ENCODE measurements at regions not wholly inside any gene's neighbourhood (a gene's known extent, or its start where the extent isn't known, plus 50 kb on each side); places are given as distances from the start of the nearest gene placed in this dataset.
"Not testable (repeated sequence)": the region's sequence is repeated elsewhere in the genome, so short reads cannot be mapped to it uniquely, and the experiment has no call there.

GRCh38 chr13:39893808-39894207 is 238.3 kb downstream of the COG6 start:
- DNase-seq (ENCODE audit: low read depth) = no peak

GRCh38 chr13:39894586-39894985 is 239.1 kb downstream of the COG6 start:
- DNase-seq (ENCODE audit: low read depth) = no peak

GRCh38 chr13:39895254-39895653 is 239.8 kb downstream of the COG6 start:
- no peak for DNase-seq (ENCODE audit: low read depth)

DNA sequence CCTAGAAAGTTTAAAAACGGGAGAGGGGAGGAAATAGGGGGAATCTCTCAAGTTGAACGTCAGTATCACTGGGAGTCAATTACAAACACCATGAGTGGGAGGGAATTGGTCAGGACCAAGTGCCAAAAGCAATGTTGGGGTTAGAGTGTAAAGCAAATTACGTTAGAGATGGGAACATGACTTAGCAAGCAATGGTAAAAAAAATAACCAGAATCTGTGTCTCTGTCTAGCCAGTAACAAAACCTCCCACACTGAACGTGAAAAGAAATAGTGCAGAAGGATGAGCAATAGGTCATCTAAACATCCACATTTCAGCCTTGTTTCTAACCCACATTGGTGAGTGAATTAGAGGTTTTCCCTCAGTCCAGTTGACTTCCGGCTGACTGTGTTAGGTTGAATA is 242.2 kb downstream of the COG6 start:
- no peak for DNase-seq (ENCODE audit: low read depth)

DNA sequence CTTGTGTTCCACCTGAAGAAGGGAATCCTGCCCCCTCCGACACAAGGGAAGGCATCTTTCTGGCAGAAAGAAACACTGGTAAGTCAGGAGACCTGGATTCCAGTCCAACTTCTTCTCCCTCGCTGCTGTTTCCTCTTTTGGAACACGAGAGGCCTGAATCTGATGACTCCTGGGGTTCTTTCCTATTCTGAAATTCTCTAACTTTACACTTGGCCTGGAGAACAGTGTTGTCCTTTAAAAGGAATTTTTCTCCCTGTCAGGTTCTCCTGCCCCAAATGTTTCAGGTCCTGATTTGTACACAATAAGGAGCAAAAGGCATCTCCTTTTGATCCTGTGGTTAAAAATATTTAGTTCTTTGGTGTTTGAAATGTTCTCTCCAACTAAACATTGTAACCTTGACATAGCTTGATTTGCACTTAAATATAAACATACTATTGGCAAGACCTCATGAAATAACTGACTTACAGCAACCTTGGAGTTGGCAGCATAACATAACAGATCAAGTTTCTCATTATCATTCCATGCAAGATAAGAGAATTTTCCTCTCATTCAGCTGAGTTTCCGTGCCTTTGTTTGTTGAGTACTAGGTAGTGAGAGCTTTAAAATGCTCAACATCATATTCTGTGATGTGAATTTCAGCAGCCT is 244.8 kb downstream of the COG6 start:
- DNase-seq (ENCODE audit: low read depth) = no peak

GRCh38 chr13:39904959-39905358 is 249.5 kb downstream of the COG6 start:
- DNase-seq (ENCODE audit: low read depth) = no peak

DNA sequence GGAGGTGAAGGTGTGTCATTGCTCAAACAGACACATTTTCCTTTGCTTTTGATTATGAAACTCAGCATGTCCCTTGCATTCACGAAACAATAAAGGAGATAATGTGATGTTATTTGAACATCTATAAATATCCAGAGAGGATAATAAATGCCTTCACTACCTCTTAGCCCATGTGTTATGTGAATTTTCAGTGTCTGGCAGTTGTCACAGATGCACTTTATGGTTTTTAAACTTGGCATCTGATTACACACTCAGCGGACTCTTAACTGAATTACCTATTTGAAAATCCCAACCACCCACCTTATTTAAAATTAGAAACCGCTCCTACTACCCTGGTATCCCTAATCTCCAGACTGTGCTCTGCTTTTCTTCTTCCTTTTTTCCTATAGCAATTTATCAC is 254.2 kb downstream of the COG6 start:
- DNase-seq (ENCODE audit: low read depth) = no peak

- no peak for DNase-seq (ENCODE audit: low read depth)
Measured at GRCh38 chr13:39910041-39910440, 254.6 kb downstream of the COG6 start.

DNA sequence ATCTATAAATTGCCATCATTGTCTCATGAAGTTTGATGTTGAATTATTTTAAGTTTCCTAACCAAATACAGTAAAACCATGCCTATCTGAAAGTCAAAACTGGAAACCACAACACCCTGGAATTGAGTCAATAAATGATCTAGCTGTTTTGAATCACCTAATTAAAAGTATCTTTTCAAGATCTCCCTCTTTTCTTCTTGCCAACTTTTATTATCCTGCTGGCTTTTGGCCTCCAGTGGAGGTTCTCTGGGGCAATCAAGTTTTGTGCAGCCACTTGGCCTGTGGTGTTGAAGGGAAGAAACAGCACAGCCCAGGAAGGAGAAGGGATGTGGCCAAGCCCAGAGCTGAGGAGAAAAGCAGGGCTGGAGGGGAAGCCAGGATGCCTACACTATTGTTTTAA is 255.4 kb downstream of the COG6 start:
- no peak for DNase-seq (ENCODE audit: low read depth)

- DNase-seq (ENCODE audit: low read depth) = no peak
Measured at GRCh38 chr13:39913339-39913738, 257.9 kb downstream of the COG6 start.

DNA sequence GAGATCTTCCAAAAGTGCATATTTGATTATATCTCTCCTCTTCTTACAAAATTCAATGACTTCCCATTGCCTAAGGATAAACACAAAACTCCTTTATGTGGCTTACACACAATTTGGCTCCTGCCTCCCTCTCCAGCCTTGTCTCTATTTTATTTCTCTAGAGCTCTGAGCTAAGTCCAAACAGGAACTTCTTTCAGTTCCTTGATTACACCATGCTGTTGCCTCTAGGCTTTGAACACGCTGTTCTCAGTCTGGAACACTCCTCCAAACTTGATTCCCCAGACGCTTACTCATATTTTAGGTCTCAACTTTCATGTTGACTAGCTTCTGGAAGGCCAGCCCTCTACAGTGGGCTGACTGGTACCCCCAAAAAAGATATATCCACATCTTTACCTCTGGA is 258.5 kb downstream of the COG6 start:
- no peak for DNase-seq (ENCODE audit: low read depth)

DNA sequence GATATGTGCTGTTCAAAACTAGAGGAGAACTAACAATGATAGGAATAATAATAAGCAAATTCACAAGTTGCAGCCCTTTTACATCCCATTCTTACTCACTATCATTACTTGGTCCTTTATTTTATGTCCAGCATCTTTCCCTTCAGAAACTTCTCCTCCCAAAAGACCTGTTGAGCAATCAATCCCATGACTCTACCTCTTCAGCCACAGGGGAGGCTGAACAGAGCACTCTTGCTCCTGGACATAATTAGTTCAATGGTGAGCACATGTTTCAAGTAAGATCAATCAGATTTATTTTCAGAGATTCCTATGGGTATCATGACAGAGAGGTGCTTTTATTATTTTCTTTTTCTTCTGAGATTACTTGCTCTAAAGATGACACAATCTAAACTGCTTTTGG is 260.0 kb downstream of the COG6 start:
- no peak for DNase-seq (ENCODE audit: low read depth)

- DNase-seq (ENCODE audit: low read depth) = no peak
Measured at GRCh38 chr13:39916330-39916729, 260.9 kb downstream of the COG6 start.

DNA sequence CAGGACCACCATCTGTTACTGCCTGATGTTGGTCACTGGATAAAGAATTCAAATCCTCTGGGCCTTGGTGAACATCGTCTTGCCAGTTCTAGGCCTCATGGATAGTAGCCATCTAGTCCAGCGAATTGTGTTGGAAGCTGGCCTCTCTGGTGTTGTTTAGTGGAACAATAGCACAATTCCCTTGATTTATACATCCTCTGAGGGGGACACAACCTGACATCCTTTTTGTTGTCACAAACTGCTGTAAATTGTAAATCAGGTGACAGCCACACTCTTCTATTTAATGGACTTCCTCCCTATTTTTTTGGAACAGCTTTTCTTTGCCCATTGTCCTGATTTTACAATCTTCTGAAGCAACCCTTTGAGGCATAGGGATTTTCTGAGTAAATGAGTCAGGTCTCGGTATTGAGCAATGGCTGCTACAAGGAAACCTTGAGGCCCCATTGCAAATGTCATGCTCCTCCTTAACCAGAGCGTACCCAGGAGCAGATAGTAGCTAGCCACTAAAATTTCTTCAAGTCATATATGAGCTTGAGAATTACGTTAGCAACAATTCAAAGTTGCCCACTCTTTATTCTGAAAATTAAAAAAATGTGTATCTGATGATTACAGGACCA is 263.3 kb downstream of the COG6 start:
- no peak for DNase-seq (ENCODE audit: low read depth)

- no peak for DNase-seq (ENCODE audit: low read depth)
Measured at GRCh38 chr13:39920613-39921012, 265.2 kb downstream of the COG6 start.

GRCh38 chr13:39926345-39926744 is 270.9 kb downstream of the COG6 start:
- no peak for DNase-seq (ENCODE audit: low read depth)

GRCh38 chr13:39928261-39928660 is 272.8 kb downstream of the COG6 start:
- DNase-seq (ENCODE audit: low read depth) = no peak

- no peak for DNase-seq (ENCODE audit: low read depth)
Measured at GRCh38 chr13:39929583-39929982, 274.1 kb downstream of the COG6 start.

GRCh38 chr13:39930060-39930459 is 274.6 kb downstream of the COG6 start:
- DNase-seq (ENCODE audit: low read depth) = no peak

DNA sequence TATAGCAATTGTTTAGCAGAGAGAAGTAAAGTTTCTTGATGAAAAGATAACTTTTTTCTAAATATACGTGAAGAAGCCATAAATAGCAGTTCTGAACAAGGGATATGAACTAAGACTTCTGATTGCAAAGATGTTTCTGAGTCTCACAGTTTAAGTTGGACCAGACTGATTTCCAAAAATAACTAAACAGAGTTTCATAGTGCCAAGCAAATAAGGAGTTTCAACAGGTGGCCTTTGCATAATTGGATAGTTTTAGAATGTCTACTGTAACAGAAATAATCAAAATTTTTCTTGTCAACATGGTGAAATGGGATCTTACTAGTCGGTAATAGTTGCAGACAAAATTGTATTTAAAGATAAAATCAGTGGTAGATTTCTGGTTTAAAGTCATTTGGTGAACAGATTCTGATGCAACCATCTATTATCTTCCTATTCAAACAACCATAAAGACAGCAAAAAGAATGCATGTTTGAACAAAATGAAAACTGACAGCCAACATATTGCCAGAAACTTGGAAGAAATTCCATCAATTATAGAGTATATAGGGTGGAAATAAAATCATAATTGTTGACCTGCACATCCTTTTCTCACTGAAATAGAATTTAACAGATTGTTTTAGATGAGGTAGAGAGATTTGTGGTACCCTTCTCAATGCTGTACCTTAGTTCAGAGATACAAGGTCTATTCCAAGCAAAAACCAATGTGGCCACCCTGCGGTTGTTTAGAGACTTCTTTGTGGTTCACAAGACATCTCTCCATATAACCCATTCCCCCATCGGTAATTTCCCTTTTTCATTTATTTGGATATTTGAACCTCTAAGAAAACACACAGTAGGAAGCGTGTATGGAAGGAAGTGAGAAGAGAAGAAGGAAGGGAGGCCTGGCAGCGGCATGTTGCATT is 275.3 kb downstream of the COG6 start:
- DNase-seq (ENCODE audit: low read depth) = no peak

DNA sequence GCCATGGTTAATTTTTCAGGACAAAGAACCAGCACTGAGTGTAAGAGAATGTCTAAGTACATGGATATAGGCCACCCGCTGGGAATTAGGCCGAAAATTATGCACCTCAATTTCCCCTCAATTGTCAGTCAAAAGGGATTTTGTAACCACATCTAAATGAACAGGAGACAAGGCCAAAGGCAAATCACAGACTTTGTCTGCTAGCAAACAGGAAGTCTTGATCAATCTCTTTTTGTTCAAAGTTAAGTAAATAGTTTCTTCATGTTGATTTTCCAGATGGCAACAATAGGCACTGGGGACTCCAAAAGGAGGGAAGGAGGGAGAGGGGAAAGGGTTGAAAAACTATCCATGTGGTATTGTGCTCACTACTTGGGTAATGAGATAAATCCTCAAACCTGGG is 276.0 kb downstream of the COG6 start:
- no peak for DNase-seq (ENCODE audit: low read depth)

DNA sequence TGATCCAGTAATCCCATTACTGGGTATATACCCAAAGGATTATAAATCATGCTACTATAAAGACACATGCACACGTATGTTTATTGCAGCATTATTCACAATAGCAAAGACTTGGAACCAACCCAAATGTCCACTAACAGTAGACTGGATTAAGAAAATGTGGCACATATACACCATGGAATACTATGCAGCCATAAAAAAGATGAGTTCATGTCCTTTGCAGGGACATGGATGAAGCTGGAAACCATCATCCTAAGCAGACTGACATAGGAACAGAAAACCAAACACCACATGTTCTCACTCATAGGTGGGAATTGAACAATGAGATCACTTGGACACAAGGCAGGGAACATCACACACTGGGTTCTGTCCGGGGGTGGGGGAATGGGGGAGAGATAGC is 277.1 kb downstream of the COG6 start:
- DNase-seq (ENCODE audit: low read depth) = not testable (repeated sequence)

- DNase-seq (ENCODE audit: low read depth) = no peak
Measured at GRCh38 chr13:39935155-39935554, 279.7 kb downstream of the COG6 start.

Data from forelimb muscle (tissue), 1 donor.